ENCODE measurements at regions not wholly inside any gene's neighbourhood (a gene's known extent, or its start where the extent isn't known, plus 50 kb on each side); places are given as distances from the start of the nearest gene placed in this dataset.

GRCh38 chr17:65406552-65406951 is 154.9 kb downstream of the AXIN2 start:
- DNase-seq (ENCODE audit: low read depth in 2 of 2): no peak

DNA sequence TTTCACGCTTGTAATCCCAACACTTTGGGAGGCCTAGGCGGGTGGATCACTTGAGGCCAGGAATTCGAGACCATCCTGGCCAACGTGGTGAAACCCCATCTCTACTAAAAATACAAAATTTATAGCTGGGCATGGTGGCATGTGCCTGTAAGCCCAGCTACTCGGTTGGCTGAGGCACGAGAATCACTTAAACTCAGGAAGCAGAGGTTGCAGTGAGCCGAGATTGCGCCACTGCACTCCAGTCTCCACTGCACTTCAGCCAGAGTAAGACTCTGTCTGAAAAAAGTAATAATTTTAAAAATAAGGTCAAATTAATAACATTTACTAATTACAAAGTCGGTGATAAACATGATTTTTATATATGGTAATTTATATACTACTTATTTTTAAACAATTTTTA is 155.9 kb downstream of the AXIN2 start:
- no peak for DNase-seq (ENCODE audit: low read depth in 2 of 2)

DNA sequence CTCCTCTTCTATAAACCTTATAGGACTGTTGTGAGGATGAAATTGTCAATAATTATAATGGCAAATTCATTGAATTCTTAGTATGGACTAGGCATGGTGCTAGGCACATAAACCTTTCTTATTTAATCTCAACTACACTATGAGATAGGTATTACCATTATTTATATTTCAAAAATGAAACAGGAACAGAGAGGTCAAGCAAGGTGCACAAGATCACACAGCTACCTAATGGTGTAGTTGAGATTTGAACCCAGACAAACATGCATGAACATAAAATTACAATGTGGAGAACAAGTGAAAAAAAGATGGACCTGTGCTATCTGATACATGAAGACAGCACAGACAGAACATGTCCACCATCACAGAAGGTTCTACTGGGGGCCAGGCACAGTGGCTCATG is 156.7 kb downstream of the AXIN2 start:
- DNase-seq (ENCODE audit: low read depth in 2 of 2): no peak

GRCh38 chr17:65403626-65404025 is 157.8 kb downstream of the AXIN2 start:
- no peak for DNase-seq (ENCODE audit: low read depth in 2 of 2)

GRCh38 chr17:65402513-65403496 is 158.6 kb downstream of the AXIN2 start:
- no peak for DNase-seq (ENCODE audit: low read depth in 2 of 2)

DNA sequence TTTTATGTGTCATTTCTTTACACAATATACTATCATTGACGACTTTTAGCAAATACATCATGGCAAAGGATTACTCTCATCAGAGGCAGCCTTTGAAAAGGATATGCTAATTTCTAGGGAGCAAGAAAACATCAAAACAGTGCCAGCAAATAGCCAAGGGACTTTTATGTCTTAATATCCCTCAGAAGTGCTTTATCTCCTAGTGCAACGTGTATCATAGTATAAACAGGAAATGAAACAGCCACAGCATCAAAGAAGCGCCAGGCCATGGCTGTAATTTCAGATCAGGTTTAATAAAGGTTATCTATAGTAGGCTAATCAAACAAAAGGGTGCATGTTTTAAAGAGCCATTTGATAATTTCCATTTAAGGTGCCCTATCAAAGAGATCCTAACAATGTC is 159.9 kb downstream of the AXIN2 start:
- DNase-seq (ENCODE audit: low read depth in 2 of 2): no peak

GRCh38 chr17:65400701-65401100 is 160.7 kb downstream of the AXIN2 start:
- DNase-seq (ENCODE audit: low read depth in 2 of 2): no peak

DNA sequence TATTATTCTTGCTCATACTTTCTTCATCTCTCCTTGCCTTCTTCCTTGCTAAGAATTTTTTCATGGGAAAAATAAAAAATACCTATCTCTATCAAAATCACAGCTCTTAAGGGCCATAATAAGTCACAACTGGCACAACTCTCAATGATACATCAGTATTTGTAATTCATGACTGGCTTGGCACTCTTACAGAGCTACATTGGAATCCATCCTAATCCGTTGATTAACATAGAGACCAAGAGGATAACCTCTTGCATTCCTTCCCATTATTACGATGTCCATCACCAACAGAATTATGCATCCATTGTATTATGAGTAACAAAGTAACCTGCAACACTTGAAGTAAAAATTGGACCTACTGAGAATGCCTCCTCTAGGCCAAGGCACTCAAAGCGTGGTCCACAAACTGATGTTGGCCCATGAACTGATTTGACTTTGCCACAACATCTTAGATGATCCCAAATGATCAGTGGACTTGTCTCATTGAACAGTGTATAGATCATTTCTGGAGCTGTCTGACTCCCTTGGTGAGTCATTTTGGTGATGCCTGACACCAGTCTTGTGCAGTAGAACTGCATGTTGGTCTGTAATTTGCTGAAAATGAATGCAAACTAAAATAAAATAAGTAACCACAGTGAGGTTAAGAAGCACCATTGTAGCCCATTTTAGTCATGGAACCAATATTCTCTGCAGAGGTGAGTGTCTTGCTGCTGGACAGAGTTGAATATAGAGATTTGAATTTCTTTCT is 163.2 kb downstream of the AXIN2 start:
- DNase-seq (ENCODE audit: low read depth in 2 of 2): no peak

- DNase-seq (ENCODE audit: low read depth in 2 of 2): no peak
Observed at GRCh38 chr17:65395924-65396323, 165.5 kb downstream of the AXIN2 start.

GRCh38 chr17:65394811-65395472 is 166.5 kb downstream of the AXIN2 start:
- no peak for DNase-seq (ENCODE audit: low read depth in 2 of 2)

GRCh38 chr17:65393514-65393913 is 167.9 kb downstream of the AXIN2 start:
- no peak for DNase-seq (ENCODE audit: low read depth in 2 of 2)

- no peak for DNase-seq (ENCODE audit: low read depth in 2 of 2)
Observed at GRCh38 chr17:65389949-65390348, 171.5 kb downstream of the AXIN2 start.

GRCh38 chr17:65389426-65389825 is 172.0 kb downstream of the AXIN2 start:
- DNase-seq (ENCODE audit: low read depth in 2 of 2): no peak

DNA sequence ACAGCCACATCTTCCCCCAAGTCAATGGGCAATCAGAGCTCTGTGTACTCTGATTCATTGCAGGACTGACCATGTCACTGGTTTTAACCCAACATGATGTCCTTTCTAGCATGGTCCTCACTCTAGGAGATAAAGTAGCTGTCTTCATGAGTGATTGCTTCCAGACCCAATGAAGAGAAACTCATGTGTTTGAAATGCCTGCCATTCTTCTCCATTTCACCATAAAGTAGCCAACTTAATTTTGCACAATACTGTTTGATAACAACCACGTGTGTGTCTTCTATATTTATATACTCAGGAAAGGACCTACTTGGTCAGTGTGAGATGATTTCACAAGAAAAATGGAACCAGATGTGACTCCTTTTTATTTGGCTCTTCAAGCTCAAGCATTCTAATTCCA is 172.5 kb downstream of the AXIN2 start:
- no peak for DNase-seq (ENCODE audit: low read depth in 2 of 2)

- DNase-seq (ENCODE audit: low read depth in 2 of 2): no peak
Observed at GRCh38 chr17:65387322-65387721, 174.1 kb downstream of the AXIN2 start.

DNA sequence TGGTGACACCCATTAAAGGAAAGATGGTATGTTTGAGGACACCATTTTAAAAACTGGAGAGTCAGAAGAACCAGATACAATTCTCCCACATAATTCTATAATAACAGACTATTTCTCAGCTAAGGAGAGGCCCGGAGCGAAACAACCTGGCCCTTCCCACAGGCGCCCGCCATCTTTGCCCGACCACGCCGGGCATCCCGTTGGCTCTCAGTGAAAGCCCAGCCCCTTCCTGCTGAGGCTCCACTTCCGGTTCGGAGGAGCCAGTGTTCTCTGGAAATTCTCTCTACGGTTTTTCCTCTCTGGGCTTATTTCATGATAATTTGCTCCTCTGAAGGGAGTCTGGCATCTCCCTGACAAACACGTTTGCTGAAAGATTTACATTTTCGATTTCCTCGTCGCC is 175.7 kb downstream of the AXIN2 start:
- no peak for DNase-seq (ENCODE audit: low read depth in 2 of 2)

- no peak for DNase-seq (ENCODE audit: low read depth in 2 of 2)
Observed at GRCh38 chr17:65385071-65385470, 176.4 kb downstream of the AXIN2 start.

GRCh38 chr17:65381152-65381551 is 180.3 kb downstream of the AXIN2 start:
- DNase-seq (ENCODE audit: low read depth in 2 of 2): no peak

- DNase-seq (ENCODE audit: low read depth in 2 of 2): no peak
Observed at GRCh38 chr17:65374966-65375365, 186.5 kb downstream of the AXIN2 start.

- DNase-seq (ENCODE audit: low read depth in 2 of 2): no peak
Observed at GRCh38 chr17:65371702-65372101, 189.7 kb downstream of the AXIN2 start.

DNA sequence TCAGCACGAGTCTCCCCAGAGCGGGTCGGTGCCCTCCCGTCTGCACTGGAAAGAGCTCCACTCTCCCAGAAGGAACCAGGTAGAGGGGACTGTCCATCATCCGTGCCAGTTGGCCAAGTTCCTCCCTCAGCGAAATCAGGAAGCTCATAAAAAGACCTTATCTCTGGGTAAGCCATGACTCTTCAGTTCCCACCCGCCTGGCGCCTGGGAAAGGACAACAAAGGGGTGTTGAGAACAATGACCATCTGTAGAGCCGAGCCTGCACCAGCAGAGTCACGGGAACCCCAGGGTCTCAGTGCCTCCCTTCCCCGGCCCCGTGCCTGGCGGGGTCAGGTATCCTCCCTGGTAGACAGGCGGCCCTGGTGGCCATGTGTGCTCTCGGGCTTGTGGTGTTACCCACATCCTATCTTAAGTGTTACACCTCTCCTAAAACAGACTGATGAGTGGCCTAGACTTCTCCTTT is 190.7 kb downstream of the AXIN2 start:
- DNase-seq (ENCODE audit: low read depth in 2 of 2): no peak

- DNase-seq (ENCODE audit: low read depth in 2 of 2): no peak
Observed at GRCh38 chr17:65368341-65368740, 193.1 kb downstream of the AXIN2 start.
